Neural cell (in vitro differentiated cells): ENCODE measurements at regions not wholly inside any gene's neighbourhood (a gene's known extent, or its start where the extent isn't known, plus 50 kb on each side); places are given as distances from the start of the nearest gene placed in this dataset.

Experiments
- H2AFZ ChIP-seq: fragments of 200-600, 300-800 bp; sonication (generic), shearing (Covaris generic); 2 replicates; pipeline ENCODE4 v1.6.0; 2014; ENCODE audit warnings: low read depth, mild to moderate bottlenecking, antibody characterized with exemption, low read length, moderate library complexity
- H3F3A ChIP-seq: fragments of 200-600 bp; shearing (Covaris generic); 2 replicates; pipeline ENCODE4 v1.6.1; 2016; ENCODE audit warnings: mild to moderate bottlenecking, moderate library complexity, mixed read lengths, antibody characterized with exemption, low read length; ENCODE audit not compliant: insufficient read depth, poor library complexity, severe bottlenecking
- H3K27ac ChIP-seq: fragments of 200-600, 300-800 bp; sonication (generic), shearing (Covaris generic); 2 replicates; pipeline ENCODE4 v1.5.1; 2014; ENCODE audit warnings: mild to moderate bottlenecking, low read length, moderate library complexity
- H3K27me3 ChIP-seq: fragments of 300-800, 200-600 bp; sonication (generic), shearing (Covaris generic); 2 replicates; pipeline ENCODE4 v1.6.0; 2014; ENCODE audit warnings: mild to moderate bottlenecking, low read depth, low read length, moderate library complexity; ENCODE audit not compliant: insufficient read depth
- H3K36me3 ChIP-seq: fragments of 300-800, 200-600 bp; sonication (generic), shearing (Covaris generic); 2 replicates; pipeline ENCODE4 v1.5.1; 2014; ENCODE audit warnings: mild to moderate bottlenecking, antibody characterized with exemption, low read length, moderate library complexity; ENCODE audit not compliant: insufficient read depth
- H3K4me2 ChIP-seq: fragments of 300-800, 200-600 bp; sonication (generic), shearing (Covaris generic); 2 replicates; pipeline ENCODE4 v1.6.0; 2014; ENCODE audit warnings: mild to moderate bottlenecking, low read length
- H3K4me3 ChIP-seq: fragments of 300-800, 200-600 bp; sonication (generic), shearing (Covaris generic); 2 replicates; pipeline ENCODE4 v1.5.1; 2014; ENCODE audit warnings: mild to moderate bottlenecking, low read length, moderate library complexity
- H3K79me2 ChIP-seq: fragments of 200-600 bp; shearing (Covaris generic); replicated peaks from 2 replicates; pipeline ENCODE4 v1.6.0; 2014; ENCODE audit warnings: mild to moderate bottlenecking, low read length, moderate library complexity; ENCODE audit not compliant: insufficient read depth
- H3K9ac ChIP-seq: fragments of 300-800, 200-600 bp; sonication (generic), shearing (Covaris generic); 2 replicates; pipeline ENCODE4 v1.6.1; 2016; ENCODE audit warnings: mild to moderate bottlenecking, low read length, mixed read lengths
- H3K9me2 ChIP-seq: fragments of 200-600 bp; shearing (Covaris generic); 2 replicates; pipeline ENCODE4 v1.6.1; 2016; ENCODE audit warnings: mild to moderate bottlenecking, low read length, mixed read lengths; ENCODE audit not compliant: insufficient read depth
- H3K9me3 ChIP-seq: fragments of 200-600, 300-800 bp; sonication (generic), shearing (Covaris generic); 2 replicates; pipeline ENCODE4 v1.6.1; 2016; ENCODE audit warnings: mild to moderate bottlenecking, mixed run types, low read length, moderate library complexity, mixed read lengths
- H4K20me1 ChIP-seq: fragments of 200-600 bp; shearing (Covaris generic); 2 replicates; pipeline ENCODE4 v1.6.1; 2016; ENCODE audit warnings: mild to moderate bottlenecking, mixed run types; ENCODE audit not compliant: insufficient read depth
- CTCF ChIP-seq: fragments of 450-650 bp; IDR thresholded peaks from 2 replicates; pipeline ENCODE4 v1.5.1; 2014; ENCODE audit warnings: antibody characterized with exemption, mild to moderate bottlenecking, moderate library complexity; ENCODE audit not compliant: poor library complexity, severe bottlenecking
- EP300 ChIP-seq: fragments of 450-650 bp; conservative IDR thresholded peaks from 2 replicates; pipeline ENCODE4 v1.6.1; 2014; ENCODE audit warnings: antibody characterized with exemption, mild to moderate bottlenecking, moderate library complexity; ENCODE audit not compliant: poor library complexity, severe bottlenecking
- EZH2 ChIP-seq: fragments of 200-600, 300-800 bp; shearing (Covaris generic), sonication (generic); IDR thresholded peaks from 2 replicates; pipeline ENCODE4 v1.6.1; 2014; ENCODE audit warnings: antibody characterized with exemption, low read length, borderline replicate concordance, mild to moderate bottlenecking; ENCODE audit not compliant: insufficient read depth, poor library complexity, severe bottlenecking
- MXI1 ChIP-seq: fragments of 450-650 bp; conservative IDR thresholded peaks from 2 replicates; pipeline ENCODE4 v1.6.1; 2014; ENCODE audit warnings: antibody characterized with exemption, mild to moderate bottlenecking; ENCODE audit not compliant: poor library complexity, severe bottlenecking
- POLR2AphosphoS5 ChIP-seq: IDR thresholded peaks from 2 replicates; pipeline ENCODE4 v1.6.1; 2012
- RAD21 ChIP-seq: fragments of 450-650 bp; conservative IDR thresholded peaks from 2 replicates; pipeline ENCODE4 v1.6.1; 2014; ENCODE audit warnings: antibody characterized with exemption, mild to moderate bottlenecking, moderate library complexity
- REST ChIP-seq: IDR thresholded peaks from 2 replicates; pipeline ENCODE4 v1.6.1; 2012; ENCODE audit warnings: borderline replicate concordance
- SMC3 ChIP-seq: fragments of 450-650 bp; conservative IDR thresholded peaks from 2 replicates; pipeline ENCODE4 v1.6.1; 2014; ENCODE audit warnings: antibody characterized with exemption, mild to moderate bottlenecking, moderate library complexity; ENCODE audit not compliant: poor library complexity
- TAF1 ChIP-seq: IDR thresholded peaks from 2 replicates; pipeline ENCODE4 v1.6.1; 2012; ENCODE audit warnings: low read depth

- H3K36me3 ChIP-seq: no peaks in the 10 kb centered on the region
- no peak overlapping the region for H3K27ac ChIP-seq
- no peak overlapping the region for H2AFZ ChIP-seq
- no peak overlapping the region for H3K4me2 ChIP-seq
- no peaks in the 10 kb centered on the region for H3K9me3 ChIP-seq
- H3K9ac ChIP-seq: no peak overlapping the region
- H3K27me3 ChIP-seq: no peaks in the 10 kb centered on the region
- TF ChIP-seq POLR2AphosphoS5 (no peak), EP300 (no peak)
- no peaks in the 10 kb centered on the region for H3F3A ChIP-seq
- H4K20me1 ChIP-seq: no peaks in the 10 kb centered on the region
- H3K9me2 ChIP-seq: no peaks in the 10 kb centered on the region
- H3K79me2 ChIP-seq: no peaks in the 10 kb centered on the region
- H3K4me3 ChIP-seq: no peak overlapping the region
These were observed 1548.2 kb upstream of the CELF4 start for GRCh38 chr18:39113790-39114189.

GRCh38 chr18:39105104-39105503 is 1539.5 kb upstream of the CELF4 start:
- Histone ChIP-seq H3F3A (no peaks in the 10 kb centered on the region), H4K20me1 (no peaks in the 10 kb centered on the region), H3K9me2 (no peaks in the 10 kb centered on the region), H3K9ac (no peak overlapping the region), H3K27me3 (no peaks in the 10 kb centered on the region), H3K4me3 (no peak overlapping the region), H3K9me3 (no peaks in the 10 kb centered on the region), H3K79me2 (no peaks in the 10 kb centered on the region), H3K36me3 (no peaks in the 10 kb centered on the region), H2AFZ (no peak overlapping the region), H3K4me2 (no peak overlapping the region), H3K27ac (peak overlapping the region; percentile 62)
- TF ChIP-seq RAD21 (peak; percentile 40), TAF1 (no peak), SMC3 (peak; percentile 22), CTCF (peak; percentile 20), EZH2 (no peak), EP300 (peak; percentile 75), POLR2AphosphoS5 (peak; percentile 90), REST (peak; percentile 68)

- no peak overlapping the region for H2AFZ ChIP-seq
- H3K27me3 ChIP-seq: no peaks in the 10 kb centered on the region
- H3K4me2 ChIP-seq: no peak overlapping the region
- no peaks in the 10 kb centered on the region for H4K20me1 ChIP-seq
- H3K9me3 ChIP-seq: no peaks in the 10 kb centered on the region
- H3K9ac ChIP-seq: no peak overlapping the region
- H3K4me3 ChIP-seq: no peak overlapping the region
- no peak overlapping the region for H3K27ac ChIP-seq
- H3K79me2 ChIP-seq: no peaks in the 10 kb centered on the region
- TF ChIP-seq TAF1: no peak
- TF ChIP-seq POLR2AphosphoS5: no peak
- TF ChIP-seq EP300: no peak
- no peak for TF ChIP-seq REST
- no peak for TF ChIP-seq CTCF
- no peak for TF ChIP-seq EZH2
- no peak for TF ChIP-seq SMC3
- no peak for TF ChIP-seq MXI1
- no peak for TF ChIP-seq RAD21
- H3F3A ChIP-seq: no peaks in the 10 kb centered on the region
- no peaks in the 10 kb centered on the region for H3K36me3 ChIP-seq
- H3K9me2 ChIP-seq: no peaks in the 10 kb centered on the region
These were observed 1507.4 kb upstream of the CELF4 start for GRCh38 chr18:39072970-39073369.
